Activated T-cell treated with anti-CD3 and anti-CD28 coated beads, Interleukin-2, amount 50 U/mL, for 24 hours (primary cell): ENCODE measurements at regions not wholly inside any gene's neighbourhood (a gene's known extent, or its start where the extent isn't known, plus 50 kb on each side); places are given as distances from the start of the nearest gene placed in this dataset.
"Not testable (repeated sequence)": the region's sequence is repeated elsewhere in the genome, so short reads cannot be mapped to it uniquely, and the experiment has no call there.

ENCODE experiments used
- DNase-seq: peaks from one replicate; pipeline ENCODE4 v3.0.0-alpha.2; 2020
- H3K27ac Mint-ChIP-seq: 2 replicates; pipeline ENCODE4 v1.8.0; 2020; ENCODE audit warnings: mild to moderate bottlenecking, mixed read lengths
- H3K27me3 Mint-ChIP-seq: 2 replicates; pipeline ENCODE4 v1.8.0; 2020; ENCODE audit warnings: mixed read lengths
- H3K36me3 Mint-ChIP-seq: 2 replicates; pipeline ENCODE4 v1.8.0; 2020; ENCODE audit warnings: low read depth, mixed read lengths
- H3K4me1 Mint-ChIP-seq: 2 replicates; pipeline ENCODE4 v1.8.0; 2020; ENCODE audit warnings: low read depth, mixed read lengths
- H3K4me3 Mint-ChIP-seq: 2 replicates; pipeline ENCODE4 v1.8.0; 2020; ENCODE audit warnings: mild to moderate bottlenecking, moderate library complexity, mixed read lengths
- H3K9me3 Mint-ChIP-seq: 2 replicates; pipeline ENCODE4 v1.8.0; 2020; ENCODE audit warnings: mixed read lengths

DNA sequence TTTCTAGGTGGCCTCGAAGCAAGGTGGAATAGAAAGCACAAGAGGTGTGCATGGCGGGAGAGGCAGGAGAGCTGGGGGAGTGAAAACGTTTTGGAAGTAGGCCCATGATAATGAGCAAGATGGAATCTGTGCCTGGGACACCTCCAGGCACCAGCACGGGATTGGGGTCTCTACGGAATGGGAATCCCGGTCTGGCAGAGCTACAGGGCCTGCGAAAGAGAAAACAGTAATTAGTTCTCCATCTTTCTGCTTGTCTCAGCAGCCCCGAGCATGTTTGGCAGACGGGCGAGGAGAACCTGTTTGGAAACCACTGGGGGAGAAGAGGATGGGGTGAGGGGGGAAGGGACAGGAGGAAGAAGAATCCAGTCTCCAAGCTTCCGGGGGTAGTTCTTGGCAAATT lies 258.7 kb downstream of the SOX9 start:
- no peak for DNase-seq
- Mint-ChIP-seq H3K36me3 (no peaks in the 10 kb centered on the region), H3K27ac (no peak overlapping the region), H3K4me1 (no peaks in the 10 kb centered on the region), H3K4me3 (no peak overlapping the region), H3K9me3 (no peaks in the 10 kb centered on the region), H3K27me3 (no peaks in the 10 kb centered on the region)

DNA sequence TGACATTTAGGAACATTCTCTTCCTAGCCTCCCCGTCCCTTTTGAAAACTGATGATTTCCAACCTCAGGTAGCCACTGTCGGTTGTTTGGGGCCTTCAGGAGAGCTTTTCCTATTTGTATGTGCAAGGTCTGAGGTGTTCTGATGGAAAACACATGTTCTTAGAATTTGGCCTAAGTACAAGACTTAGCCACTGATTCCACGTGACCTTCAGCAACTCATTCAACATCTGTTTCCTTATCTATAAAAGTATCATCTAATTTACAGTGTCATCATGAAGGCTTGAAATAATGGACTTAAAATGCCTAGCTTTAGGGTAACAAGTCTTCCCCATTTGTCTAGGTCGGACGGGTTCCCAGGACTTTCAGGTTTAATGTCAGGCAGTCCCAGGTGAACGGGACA lies 259.3 kb downstream of the SOX9 start:
- H3K27me3 Mint-ChIP-seq: no peaks in the 10 kb centered on the region
- no peak overlapping the region for H3K4me3 Mint-ChIP-seq
- no peaks in the 10 kb centered on the region for H3K9me3 Mint-ChIP-seq
- no peaks in the 10 kb centered on the region for H3K36me3 Mint-ChIP-seq
- no peaks in the 10 kb centered on the region for H3K4me1 Mint-ChIP-seq
- DNase-seq: no peak
- no peak overlapping the region for H3K27ac Mint-ChIP-seq

GRCh38 chr17:72380737-72381136 lies 259.9 kb downstream of the SOX9 start:
- no peak for DNase-seq
- H3K4me1 Mint-ChIP-seq: no peaks in the 10 kb centered on the region
- no peaks in the 10 kb centered on the region for H3K27me3 Mint-ChIP-seq
- H3K36me3 Mint-ChIP-seq: no peaks in the 10 kb centered on the region
- no peak overlapping the region for H3K27ac Mint-ChIP-seq
- no peak overlapping the region for H3K4me3 Mint-ChIP-seq
- H3K9me3 Mint-ChIP-seq: no peaks in the 10 kb centered on the region

DNA sequence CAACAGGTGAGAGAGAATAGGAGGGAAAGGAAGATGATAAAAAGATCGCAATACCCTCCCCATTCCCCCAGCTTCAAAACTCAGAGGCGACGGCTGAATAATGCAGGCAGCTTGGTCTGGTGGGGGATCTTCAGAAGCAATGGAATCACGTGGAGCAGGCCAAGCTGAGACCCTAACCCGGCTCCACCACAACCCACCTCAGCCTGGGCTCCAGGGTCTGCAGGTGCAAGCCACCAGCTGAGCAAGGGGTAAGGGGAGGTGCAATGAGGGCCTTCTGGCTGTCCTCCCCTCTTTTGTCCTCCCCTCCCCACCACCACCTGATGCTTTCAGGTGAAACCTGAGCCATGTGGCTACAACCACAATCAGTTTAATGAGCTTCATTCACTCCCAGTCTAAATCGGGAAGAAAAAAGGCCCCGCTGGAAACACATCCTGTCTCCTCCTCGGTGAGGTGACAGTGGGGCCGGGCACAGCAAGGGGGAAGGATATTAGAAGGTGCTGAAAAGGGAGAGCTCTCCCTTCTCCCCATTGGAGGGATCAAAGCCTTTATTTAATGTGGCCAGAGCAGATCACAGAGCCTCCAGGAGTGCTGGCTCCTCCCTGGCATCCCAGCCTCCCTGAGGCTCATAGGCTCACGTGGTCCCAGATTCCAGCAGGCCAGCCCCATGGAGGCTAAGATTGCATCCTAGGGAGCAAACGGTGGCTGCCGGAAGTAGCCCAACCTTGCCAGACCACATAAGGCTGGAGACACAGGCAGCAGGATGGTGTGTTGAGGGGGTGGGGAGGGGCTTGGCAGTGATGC lies 261.0 kb downstream of the SOX9 start:
- Mint-ChIP-seq H3K36me3 (no peaks in the 10 kb centered on the region), H3K4me1 (no peaks in the 10 kb centered on the region), H3K9me3 (no peaks in the 10 kb centered on the region), H3K4me3 (no peak overlapping the region), H3K27ac (no peak overlapping the region), H3K27me3 (no peaks in the 10 kb centered on the region)
- DNase-seq: no peak

DNA sequence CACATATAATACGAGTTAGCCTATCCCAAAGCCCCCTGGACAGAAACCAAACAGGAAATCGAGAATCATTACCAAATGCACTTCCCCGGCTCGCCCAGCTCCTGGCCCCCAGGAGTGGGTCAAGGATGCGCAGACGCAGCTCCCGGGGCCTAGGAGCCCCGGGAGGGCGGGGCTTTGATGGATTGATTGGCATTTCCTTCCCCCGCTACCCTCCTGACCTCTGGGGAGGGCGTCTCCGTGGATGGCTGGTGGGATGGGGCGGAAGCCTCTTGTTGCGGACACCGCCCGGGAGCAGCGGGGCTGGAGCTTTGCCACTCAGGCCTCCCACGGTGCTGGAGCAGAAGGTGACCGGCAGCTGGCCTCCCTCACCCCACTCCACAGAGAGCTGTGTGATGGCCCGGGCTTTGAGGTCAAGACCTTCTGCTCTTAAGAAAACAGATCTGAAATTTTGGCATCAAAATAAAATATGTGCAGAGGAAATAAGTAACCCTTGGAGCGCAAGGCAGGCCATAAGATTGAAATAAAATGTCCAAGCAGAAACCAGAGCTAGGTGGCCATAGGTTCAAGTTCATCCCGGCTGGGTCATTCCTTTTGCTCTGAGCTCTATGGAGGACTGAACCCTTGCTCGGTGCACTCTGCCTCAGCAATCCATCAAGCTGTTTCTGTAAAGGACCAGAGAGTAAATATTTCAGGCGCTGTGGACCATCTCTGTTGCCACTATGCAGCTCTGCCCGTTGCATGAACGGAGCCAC lies 262.3 kb downstream of the SOX9 start:
- Mint-ChIP-seq H3K9me3 (no peaks in the 10 kb centered on the region), H3K4me3 (no peak overlapping the region), H3K27me3 (no peaks in the 10 kb centered on the region)

GRCh38 chr17:72385475-72385874 lies 264.7 kb downstream of the SOX9 start:
- H3K27me3 Mint-ChIP-seq: no peaks in the 10 kb centered on the region
- no peaks in the 10 kb centered on the region for H3K36me3 Mint-ChIP-seq
- H3K4me1 Mint-ChIP-seq: no peaks in the 10 kb centered on the region
- DNase-seq: no peak
- no peak overlapping the region for H3K27ac Mint-ChIP-seq
- no peak overlapping the region for H3K4me3 Mint-ChIP-seq
- no peaks in the 10 kb centered on the region for H3K9me3 Mint-ChIP-seq

More for the DNA sequence above, 262.3 kb downstream of the SOX9 start:
- no peaks in the 10 kb centered on the region for H3K4me1 Mint-ChIP-seq
- H3K36me3 Mint-ChIP-seq: no peaks in the 10 kb centered on the region
- no peak for DNase-seq
- H3K27ac Mint-ChIP-seq: no peak overlapping the region

DNA sequence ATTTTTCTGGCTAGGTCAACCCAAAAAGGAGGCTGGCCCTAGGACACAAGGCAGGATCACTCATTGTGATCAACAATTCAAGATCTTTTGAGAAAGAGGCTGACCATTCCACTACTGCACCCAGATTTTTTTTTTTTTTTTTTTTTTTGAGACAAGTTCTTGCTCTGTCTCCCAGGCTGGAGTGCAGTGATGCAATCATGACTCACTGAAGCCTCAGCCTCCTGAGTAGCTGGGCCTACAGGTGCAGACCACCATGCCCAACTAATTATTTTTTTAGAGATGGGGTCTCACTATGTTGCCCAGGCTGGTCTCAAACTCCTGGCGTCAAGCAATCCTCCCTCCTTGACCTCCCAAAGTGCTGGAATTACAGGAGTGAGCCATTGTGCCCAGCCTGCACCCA lies 265.4 kb downstream of the SOX9 start:
- not testable (repeated sequence) for H3K4me1 Mint-ChIP-seq, H3K27ac Mint-ChIP-seq, H3K4me3 Mint-ChIP-seq, H3K9me3 Mint-ChIP-seq, DNase-seq, H3K36me3 Mint-ChIP-seq, H3K27me3 Mint-ChIP-seq

- no peak overlapping the region for H3K4me3 Mint-ChIP-seq
- H3K4me1 Mint-ChIP-seq: no peaks in the 10 kb centered on the region
- no peaks in the 10 kb centered on the region for H3K27me3 Mint-ChIP-seq
- no peak for DNase-seq
- H3K9me3 Mint-ChIP-seq: no peaks in the 10 kb centered on the region
- H3K36me3 Mint-ChIP-seq: no peaks in the 10 kb centered on the region
- no peak overlapping the region for H3K27ac Mint-ChIP-seq
These were observed 265.9 kb downstream of the SOX9 start for GRCh38 chr17:72386619-72387237.

DNA sequence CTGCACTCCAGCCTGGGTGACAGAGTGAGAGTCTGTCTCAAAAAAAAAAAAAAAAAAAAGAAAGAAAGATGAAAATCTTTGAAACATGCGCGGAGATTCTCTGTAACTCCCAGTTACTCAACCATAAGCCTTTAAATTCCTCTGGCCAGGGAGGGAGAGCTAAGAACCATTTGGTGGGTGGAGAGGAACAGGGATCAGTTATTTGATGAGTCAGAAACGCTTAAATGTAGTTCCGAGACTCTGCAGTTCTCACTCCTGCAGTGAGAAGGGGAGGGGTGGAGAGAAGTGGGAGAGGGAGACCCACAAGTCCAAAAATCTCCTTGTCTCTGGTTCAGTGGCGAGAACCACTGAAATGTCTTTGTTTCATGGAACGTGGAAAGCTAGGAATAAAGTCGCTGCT lies 266.7 kb downstream of the SOX9 start:
- no peak overlapping the region for H3K27ac Mint-ChIP-seq
- H3K4me3 Mint-ChIP-seq: no peak overlapping the region
- DNase-seq: no peak

DNA sequence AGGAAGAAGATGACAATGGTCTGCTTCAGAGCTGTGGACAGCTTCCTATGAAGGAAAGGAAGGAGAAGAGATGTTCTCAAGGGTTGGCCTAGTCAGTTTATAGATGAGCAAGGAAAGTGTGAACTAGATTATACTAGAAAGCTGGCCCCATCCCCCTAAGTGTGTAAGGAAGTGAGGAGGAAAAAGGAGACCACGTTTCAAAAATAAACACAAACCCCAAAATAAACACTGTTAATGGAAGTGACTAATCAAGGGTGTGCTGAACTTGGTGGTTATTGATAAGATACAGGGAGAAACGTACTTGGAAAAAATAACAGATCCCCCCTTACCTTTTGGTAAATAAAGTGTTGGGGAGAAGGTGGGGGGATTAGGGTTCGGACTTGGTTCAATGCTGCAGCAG lies 267.1 kb downstream of the SOX9 start:
- no peak for DNase-seq
- Mint-ChIP-seq H3K27me3 (no peaks in the 10 kb centered on the region), H3K4me3 (no peak overlapping the region)

More for the DNA sequence above, 266.7 kb downstream of the SOX9 start:
- H3K36me3 Mint-ChIP-seq: no peaks in the 10 kb centered on the region
- no peaks in the 10 kb centered on the region for H3K27me3 Mint-ChIP-seq
- no peaks in the 10 kb centered on the region for H3K4me1 Mint-ChIP-seq
- H3K9me3 Mint-ChIP-seq: no peaks in the 10 kb centered on the region

DNA sequence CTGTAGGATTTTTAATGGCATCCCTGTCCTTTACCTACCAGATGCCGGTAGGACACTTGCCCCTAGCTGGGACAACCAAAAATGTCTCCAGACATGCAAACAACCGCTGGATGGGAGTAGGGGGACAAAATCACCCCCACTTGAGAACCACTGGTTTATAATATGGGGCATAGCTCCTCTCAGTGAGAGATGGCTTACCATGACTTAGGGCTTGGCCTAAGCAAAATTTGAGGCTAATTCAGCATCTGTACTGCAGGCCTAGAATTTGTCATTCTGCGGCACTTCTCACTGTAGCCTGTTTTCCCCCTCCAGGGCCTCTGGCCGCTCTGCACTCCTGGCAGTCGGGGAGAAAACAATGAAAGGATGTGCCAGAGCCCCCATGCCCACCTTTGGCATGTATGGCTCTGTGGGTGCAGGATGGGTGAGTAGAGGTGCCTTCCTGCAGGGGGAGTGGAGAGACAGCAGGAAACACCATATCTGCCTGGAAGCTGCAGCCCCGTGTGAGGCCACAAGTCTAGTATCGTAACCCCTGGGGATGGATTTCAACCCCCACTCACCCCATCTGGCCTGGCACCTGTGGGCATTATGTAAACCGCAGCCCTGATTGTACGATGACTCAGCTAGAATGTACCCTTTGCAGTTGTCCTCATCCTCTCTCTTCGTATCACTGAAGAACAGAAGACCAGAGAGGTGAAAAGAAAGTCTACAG lies 268.1 kb downstream of the SOX9 start:
- no peaks in the 10 kb centered on the region for H3K4me1 Mint-ChIP-seq
- H3K36me3 Mint-ChIP-seq: no peaks in the 10 kb centered on the region
- no peaks in the 10 kb centered on the region for H3K9me3 Mint-ChIP-seq
- no peak for DNase-seq
- H3K27me3 Mint-ChIP-seq: no peaks in the 10 kb centered on the region
- no peak overlapping the region for H3K27ac Mint-ChIP-seq
- H3K4me3 Mint-ChIP-seq: no peak overlapping the region

More for the DNA sequence above, 267.1 kb downstream of the SOX9 start:
- H3K27ac Mint-ChIP-seq: no peak overlapping the region
- no peaks in the 10 kb centered on the region for H3K9me3 Mint-ChIP-seq
- H3K36me3 Mint-ChIP-seq: no peaks in the 10 kb centered on the region
- no peaks in the 10 kb centered on the region for H3K4me1 Mint-ChIP-seq

DNA sequence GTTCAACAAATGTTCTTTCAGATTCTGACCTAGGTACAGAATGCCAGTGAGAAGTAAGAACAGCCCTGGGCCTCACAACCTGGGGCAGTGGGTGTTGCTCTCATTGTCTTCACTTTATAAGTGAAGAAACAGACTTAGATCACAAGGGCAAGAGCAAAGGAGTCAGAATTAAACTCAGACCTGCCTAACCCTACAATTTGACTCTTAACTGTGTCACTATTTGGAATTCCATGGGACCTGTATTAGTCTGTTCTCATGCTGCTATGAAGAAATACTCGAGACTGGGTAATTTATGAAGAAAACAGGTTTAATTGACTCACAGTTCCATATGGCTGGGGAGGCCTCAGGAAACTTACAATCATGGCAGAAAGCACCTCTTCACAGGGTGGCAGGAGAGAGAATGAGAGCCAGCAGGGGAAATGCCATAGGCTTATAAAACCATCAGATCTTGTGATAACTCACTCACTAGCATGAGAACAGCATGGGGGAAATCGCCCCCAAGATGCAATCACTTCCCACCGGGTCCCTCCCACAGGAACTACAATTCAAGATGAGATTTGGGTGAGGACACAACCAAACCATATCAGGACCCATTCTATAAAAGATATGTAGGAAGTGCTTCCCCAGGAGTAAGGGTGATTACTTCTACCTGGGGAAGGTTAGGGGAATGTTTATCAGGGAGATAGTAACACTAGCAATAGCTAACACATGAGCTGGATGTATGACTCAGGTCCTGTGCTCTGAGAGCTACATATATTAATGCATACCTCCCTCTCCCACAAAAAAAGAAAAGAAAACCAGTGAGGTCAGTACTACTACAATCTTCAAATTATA lies 270.1 kb downstream of the SOX9 start:
- peaks cover 3% of the 10 kb centered on the region for H3K27me3 Mint-ChIP-seq
- H3K9me3 Mint-ChIP-seq: no peaks in the 10 kb centered on the region
- H3K36me3 Mint-ChIP-seq: no peaks in the 10 kb centered on the region
- DNase-seq: no peak
- no peaks in the 10 kb centered on the region for H3K4me1 Mint-ChIP-seq
- no peak overlapping the region for H3K4me3 Mint-ChIP-seq
- no peak overlapping the region for H3K27ac Mint-ChIP-seq

DNA sequence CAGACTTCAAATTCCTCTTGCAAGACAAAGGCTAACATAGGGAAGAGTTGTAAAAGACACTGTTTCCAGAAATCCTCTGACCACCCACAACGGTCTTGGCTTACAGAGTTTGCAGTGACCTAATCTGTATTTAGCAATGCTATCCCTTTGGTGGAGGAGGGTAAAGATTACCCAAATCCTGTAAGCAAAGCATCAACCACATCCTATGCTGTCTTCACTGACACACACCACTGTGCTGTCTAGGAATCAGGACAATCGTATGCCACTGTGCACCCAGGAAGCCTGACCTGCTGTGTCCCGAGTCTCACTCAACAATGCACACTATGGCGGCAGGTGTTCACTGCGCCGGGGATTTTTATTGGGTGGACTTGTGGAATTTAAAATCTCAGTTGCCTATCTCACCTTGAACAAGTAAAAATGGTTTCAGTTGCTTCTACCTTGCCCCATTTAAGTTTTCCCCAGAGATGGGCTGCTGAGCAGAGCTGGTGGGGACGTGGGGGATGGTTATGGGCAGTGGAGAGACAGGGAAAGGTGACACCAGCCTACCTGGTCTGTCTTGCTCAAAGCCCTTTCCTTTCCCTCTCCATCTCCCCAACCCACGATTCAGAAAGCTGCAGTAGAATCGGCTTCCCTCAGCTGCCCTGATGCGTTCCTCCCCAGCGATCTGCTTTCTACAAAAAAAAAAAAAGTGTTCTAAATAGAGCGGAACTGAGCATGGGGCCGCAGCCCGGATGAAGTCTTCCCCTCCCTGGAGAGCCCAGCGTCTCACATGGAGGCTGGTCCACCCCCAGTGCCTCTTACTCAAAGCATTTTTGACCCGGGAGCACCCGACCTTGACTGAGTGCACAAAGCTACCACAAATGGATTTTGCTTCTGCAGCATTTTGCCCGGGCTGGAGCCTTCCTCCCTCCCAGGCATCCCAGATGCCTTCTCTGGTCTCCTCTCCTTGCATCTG lies 271.5 kb downstream of the SOX9 start:
- H3K27ac Mint-ChIP-seq: no peak overlapping the region
- peaks cover 3% of the 10 kb centered on the region for H3K27me3 Mint-ChIP-seq
- H3K4me1 Mint-ChIP-seq: no peaks in the 10 kb centered on the region
- DNase-seq: no peak
- H3K4me3 Mint-ChIP-seq: no peak overlapping the region
- no peaks in the 10 kb centered on the region for H3K36me3 Mint-ChIP-seq
- H3K9me3 Mint-ChIP-seq: no peaks in the 10 kb centered on the region
